ENCODE measurements at regions not wholly inside any gene's neighbourhood (a gene's known extent, or its start where the extent isn't known, plus 50 kb on each side); places are given as distances from the start of the nearest gene placed in this dataset.

DNA sequence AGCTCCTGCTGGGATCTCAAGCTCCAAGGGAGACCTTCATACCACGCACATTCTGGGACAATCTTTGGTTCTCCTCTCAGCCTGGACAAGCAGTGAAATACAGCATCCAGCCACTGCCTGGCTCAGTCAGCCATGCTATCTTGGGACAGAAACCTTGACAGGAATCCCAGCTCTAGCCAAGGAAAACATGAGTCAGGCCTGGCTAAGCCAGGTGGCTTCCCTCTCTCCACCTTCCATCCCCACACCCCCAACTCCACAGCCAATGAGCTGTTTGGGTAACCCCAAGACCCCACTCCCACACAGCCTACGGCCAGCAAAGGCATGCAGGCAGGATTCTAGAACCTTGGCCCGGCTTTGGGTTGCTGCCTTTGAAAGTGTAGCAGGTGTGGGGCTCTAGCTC lies 64.9 kb downstream of the MCFD2 start:
- no peak for DNase-seq

DNA sequence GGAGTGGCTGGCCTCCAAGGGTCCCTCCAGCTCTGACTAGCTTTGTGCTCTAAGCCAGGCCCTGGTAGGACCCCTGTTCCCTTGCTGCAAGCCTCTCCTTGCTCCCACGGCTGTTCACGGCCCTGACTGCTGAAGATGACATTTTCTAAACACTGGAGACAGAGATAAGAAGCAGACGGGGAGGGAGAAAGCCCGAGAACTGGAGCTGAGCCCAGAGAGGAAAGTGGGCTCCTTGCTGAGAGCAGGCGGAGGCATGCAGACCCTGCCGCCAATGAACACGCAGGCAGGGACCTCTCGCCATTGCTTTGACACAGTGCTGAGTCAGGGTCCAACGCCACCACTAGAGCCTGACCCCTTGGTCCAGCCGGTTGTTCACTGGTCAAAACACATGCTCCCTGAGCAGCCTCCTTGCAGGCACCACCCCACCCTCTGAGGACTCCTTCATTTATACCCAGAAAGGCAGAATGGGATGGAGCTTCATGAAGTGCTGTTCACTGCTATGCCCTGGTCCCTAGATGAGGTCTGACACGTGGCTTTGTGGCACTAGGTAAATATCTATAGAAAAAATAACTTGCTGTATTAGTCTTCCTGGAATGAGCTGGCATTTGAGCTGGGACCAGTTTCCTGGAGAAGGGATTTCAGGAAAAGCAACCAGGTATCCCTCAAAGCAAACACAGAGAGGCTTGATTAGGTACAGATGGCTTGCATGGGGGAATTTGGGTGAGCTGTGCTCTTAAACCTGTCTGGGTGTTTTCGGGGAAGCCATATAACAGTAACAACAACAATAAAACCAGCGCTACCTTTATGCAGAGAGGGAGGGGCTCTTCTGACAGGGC lies 65.7 kb downstream of the MCFD2 start:
- intact Hi-C loops (cut with DNase I): loop anchor here (5.0 kb wide), 1 partner anchor 38 kb away; no protein-coding TSS in a partner anchor
- peak; percentile 76 for DNase-seq

More for the DNA sequence above, 64.9 kb downstream of the MCFD2 start:
- peak; percentile 36 for ATAC-seq (ENCODE audit: poor library complexity)
- intact Hi-C loops (cut with DNase I): no loop called here

DNA sequence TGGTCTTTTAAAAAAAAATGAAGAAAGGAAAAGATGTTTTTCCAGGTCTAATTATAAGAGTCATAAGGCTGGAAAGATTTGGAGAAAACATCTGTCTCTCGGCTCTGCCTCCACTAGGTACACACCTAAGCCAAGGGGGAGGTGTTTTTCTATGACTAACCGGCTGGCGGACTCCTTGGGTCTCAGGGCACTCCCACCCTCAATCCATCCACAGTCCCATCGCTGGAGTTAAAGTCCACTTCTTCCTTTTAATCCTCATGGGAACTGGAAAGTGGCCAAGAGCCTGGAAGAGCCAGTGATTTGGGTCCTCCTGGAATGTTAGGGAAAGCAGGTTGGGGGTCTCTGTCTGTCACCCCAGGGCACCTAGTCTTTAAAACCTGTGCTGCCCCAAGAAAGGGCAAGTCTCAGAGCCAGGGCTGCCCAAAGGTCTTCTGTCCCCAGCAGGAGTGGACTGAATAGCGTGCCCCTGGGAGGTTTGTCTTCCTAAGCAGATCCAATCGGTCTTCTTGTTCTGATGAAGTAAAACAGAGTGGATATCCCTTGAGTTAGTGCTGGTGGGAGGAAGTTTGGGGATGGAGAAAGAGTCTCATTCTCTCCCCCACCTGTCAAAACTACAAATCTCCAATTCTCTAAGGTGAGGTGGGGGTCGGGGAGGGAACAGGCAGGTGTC lies 66.4 kb downstream of the MCFD2 start:
- DNase-seq: no peak
- intact Hi-C loops (cut with DNase I): loop anchor here (5.0 kb wide), 1 partner anchor 37 kb away; no protein-coding TSS in a partner anchor

More for the DNA sequence above, 65.7 kb downstream of the MCFD2 start:
- ATAC-seq (ENCODE audit: poor library complexity): peak; percentile 7

DNA sequence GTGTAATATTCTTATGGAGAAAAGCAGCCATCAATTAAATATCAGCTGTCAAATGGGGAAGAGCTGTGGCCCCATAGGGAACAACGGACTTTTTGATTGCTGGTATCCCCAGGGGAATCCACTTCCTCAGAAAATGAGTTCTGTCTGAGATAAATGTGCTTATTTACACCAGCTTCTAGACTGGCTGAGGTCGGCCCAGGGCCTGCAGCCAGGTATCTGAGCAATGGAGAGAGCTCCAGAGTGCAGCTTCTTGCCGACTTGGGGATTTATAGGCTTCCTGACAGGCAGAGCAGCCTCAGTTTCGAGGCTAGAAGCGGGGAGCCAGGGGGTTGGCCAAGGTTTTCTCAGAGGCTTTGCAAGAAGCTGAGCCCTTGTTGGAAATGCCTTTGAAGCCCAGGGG lies 67.2 kb downstream of the MCFD2 start:
- ATAC-seq (ENCODE audit: poor library complexity): no peak
- DNase-seq: no peak
- intact Hi-C loops (cut with DNase I): loop anchor here (5.0 kb wide), 1 partner anchor 36 kb away; no protein-coding TSS in a partner anchor

More for the DNA sequence above, 66.4 kb downstream of the MCFD2 start:
- ATAC-seq (ENCODE audit: poor library complexity): no peak

DNA sequence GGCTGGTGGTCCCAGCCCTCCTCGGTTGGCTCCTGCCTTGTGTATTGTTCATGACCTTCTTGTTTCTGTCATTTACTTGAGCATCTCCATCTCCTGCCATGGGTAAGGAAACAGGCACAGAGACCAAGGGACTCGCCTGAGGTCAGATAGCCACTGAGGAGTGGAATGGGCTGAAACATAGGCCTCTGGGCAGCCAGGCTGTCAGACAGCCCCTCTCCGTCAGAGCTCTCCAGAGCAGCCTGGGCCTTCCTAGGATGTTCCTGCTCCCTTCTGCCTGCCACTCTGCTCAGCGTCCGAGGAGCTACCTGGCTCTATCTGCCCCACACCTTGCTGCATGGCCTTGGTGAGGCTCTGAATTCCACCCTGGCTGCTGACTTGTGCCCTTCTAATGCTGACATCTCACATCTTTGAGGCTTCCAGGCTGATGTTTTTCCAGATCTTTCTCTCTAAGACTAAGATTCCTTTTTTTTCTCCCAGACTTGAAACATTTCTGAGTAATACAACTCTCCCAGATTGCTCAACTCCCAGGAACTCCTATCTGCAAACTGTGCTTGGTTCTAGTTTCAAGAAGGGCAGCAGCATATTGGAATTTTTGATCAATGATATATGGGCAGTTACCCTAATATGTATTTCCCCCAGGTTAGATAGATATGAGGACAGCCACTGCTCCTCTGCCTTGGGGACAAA lies 67.7 kb downstream of the MCFD2 start:
- no peak for DNase-seq
- peak; percentile 33 for ATAC-seq (ENCODE audit: poor library complexity)
- intact Hi-C loops (cut with DNase I): loop anchor here (5.0 kb wide), 1 partner anchor 36 kb away; no protein-coding TSS in a partner anchor

DNA sequence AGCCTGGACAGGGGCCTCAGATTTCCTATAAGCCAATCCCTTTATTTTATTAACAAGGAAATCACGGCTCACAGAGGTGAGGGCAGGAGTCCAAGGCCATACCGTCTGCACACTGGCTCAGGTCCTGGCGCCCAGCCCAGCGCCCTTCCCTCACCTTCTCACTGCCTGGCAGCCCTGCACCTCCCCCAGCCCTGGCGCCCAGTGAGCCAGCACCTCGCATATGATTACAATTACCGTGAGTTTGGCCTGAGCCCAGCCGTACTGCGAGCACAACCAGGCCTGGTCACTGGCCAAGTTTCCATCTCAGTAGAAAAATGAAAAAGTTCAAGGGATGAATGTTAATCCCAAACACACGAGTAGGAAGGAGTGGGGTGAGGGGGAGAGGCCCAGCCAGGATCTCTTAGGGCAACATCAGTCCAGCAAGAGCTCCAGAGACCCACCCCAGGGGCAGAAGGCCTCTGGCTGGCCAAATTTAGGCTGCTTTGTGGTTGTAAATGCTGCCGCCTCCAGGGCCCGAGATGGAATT lies 68.4 kb downstream of the MCFD2 start:
- ATAC-seq (ENCODE audit: poor library complexity): peak; percentile 85
- intact Hi-C loops (cut with DNase I): loop anchor here (5.0 kb wide), 1 partner anchor 35 kb away; no protein-coding TSS in a partner anchor
- DNase-seq: peak; percentile 95

DNA sequence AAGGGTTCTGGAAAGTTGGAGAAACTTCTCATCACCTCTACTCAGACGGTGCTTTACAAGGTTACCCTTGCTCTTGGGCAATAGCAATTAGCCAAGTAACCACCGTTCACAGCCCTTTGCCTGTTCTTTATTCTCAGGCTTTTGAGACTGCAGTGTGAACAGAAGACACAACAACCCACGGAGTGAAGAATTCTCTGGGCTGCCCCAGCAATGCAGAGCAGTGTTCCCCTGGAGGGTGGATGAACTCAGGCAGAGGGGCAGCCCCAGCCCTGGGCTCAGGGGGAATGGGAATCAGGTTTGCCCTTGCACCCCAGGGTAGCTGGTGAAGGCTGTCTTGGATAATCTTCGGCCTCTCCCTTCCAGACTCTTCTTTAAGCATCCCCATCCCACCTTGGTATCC lies 69.1 kb downstream of the MCFD2 start:
- intact Hi-C loops (cut with DNase I): loop anchor here (5.0 kb wide), 1 partner anchor 34 kb away; no protein-coding TSS in a partner anchor
- no peak for ATAC-seq (ENCODE audit: poor library complexity)
- DNase-seq: no peak

DNA sequence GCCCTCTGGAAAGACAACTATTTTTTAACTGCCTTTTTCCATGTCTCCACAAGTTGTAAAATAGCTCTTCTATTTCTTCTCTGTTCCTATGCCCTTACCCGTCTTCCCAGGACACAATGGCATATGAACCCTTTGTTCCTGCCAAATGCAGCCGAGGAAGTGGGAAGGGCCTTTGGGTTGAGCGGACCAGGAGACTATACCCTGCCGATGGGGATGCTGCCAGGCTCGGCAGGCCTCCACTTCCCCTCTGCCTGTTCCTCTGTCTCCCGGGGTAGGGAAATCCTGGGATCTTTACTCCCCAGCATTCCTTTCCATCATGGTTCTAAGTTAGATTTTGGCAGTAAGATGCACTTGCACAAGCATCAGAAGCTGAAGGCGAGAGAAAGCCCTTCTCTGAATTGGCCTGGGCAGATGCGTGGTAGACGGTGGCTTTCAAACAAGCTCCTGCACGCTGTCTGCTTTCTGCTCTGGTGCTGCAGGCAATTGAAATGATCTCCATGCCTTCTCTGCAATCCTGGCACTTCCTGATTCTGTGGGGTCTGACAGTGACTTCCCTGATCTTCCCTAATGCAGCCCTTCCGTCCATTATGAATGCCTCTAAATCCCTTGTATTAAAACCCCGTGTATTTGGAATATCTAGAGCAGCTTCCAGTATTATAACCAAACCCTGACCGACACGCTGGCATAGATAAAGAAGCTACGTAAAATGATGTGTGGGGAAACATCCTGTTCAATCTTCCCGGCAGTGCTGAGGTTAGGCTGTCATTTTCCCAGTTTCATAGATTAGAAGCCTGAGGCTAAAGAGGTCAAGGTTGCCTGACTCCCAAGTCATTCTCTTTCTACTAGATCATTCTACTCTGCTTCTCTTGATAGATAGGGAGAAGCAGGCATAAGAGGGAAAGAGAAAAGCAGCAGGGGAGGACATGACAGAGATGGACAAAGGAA lies 69.8 kb downstream of the MCFD2 start:
- intact Hi-C loops (cut with DNase I): loop anchor here (5.0 kb wide), 1 partner anchor 34 kb away; no protein-coding TSS in a partner anchor
- ATAC-seq (ENCODE audit: poor library complexity): no peak

DNA sequence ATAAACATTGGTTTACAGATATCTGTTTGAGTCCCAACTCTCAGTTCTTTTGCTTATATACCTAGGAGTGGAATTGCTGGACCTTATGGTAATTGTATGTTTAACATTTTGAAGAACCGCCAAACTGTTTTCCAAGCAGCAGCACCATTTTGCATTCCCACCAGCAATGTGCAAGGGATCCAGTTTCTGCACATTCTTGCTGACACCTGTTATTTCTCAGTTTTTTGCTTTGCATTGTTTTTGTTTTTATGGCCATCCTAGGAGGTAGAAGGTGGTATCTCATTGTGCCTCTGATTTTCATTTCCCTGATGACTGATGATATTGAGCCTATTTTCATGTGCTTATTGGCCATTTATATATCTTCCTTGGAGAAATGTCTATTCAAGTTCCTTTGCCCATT lies 71.2 kb downstream of the MCFD2 start:
- intact Hi-C loops (cut with DNase I): no loop called here
- no peak for DNase-seq
- ATAC-seq (ENCODE audit: poor library complexity): no peak

More for the DNA sequence above, 69.8 kb downstream of the MCFD2 start:
- no peak for DNase-seq

DNA sequence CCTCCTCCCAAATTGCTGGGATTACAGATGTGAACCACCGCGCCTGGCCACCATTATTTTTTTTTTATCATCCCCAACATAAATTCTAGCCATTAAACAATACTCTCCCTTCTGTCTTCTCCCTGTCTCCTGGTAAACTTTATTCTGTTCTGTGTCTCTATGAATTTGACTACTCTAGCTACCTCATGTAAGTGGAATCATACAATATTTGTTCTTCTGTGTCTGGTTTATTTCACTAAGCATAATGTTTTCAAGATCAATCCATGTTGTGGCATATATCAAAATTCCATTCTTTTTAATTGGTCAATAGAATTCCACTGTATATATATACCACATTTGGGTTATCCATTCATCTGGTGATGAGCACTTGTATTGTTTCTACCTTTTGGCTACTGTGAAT lies 71.6 kb downstream of the MCFD2 start:
- DNase-seq (no peak), ATAC-seq (ENCODE audit: poor library complexity) (no peak)
- intact Hi-C loops (cut with DNase I): no loop called here

DNA sequence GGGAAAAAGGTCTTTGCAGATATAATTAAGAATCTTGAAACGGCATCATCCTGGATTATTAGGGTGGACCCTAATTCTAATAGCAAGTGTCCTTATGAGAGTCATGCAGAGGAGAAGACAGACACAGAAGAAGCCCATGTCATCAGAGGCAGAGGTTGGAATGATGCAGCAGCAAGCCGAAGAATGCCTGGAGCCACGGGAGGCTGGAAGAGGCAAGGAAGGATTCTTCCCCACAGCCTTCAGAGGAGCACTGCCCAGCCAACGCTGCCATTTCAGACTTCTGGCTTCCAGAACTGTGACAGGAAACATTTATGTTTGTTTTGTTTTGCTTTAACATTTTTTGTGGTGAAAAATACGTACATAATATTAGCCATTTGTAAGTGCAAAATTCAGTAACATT lies 72.3 kb downstream of the MCFD2 start:
- intact Hi-C loops (cut with DNase I): no loop called here
- ATAC-seq (ENCODE audit: poor library complexity) (no peak), DNase-seq (no peak)

DNA sequence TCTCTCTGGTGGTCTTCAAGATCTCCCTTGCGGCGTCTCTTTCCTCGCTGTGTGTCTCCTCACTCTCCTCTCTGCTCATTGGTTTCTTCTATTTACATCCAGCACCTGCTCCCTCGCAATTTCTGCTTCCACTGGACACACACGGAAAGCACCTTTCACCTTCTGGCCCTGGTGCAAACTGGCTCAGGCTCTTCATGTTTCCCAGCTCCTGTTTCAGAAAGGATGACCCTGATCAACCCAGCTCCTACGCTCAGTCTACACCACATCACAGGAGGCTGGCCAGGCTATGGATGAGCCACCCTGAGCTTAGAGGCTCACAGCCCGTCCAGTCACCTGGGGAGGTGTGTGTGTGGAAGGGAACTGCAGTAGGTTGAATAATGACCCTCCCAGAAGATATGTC lies 72.7 kb downstream of the MCFD2 start:
- ATAC-seq (ENCODE audit: poor library complexity) (no peak), DNase-seq (no peak)
- intact Hi-C loops (cut with DNase I): no loop called here

DNA sequence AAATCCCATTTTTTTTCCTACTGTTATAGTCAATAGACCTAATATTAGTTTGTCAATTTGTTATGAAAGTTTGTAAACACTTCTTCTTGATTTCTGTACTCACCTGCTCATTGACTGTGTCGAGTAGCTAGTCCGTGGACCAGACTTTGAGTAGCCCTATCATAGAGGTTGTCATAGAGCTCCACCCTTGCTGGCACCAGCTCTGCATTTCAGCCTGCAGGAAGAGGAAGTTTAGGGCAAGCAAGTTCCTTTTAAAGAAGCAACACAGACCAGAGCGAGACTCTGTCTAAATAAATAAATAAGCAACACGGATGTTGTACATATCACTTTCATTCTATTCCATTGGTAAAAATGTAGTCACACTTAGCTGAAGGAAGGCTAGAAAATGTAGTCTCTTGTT lies 74.0 kb downstream of the MCFD2 start:
- peak; percentile 24 for ATAC-seq (ENCODE audit: poor library complexity)
- DNase-seq: no peak
- intact Hi-C loops (cut with DNase I): no loop called here

DNA sequence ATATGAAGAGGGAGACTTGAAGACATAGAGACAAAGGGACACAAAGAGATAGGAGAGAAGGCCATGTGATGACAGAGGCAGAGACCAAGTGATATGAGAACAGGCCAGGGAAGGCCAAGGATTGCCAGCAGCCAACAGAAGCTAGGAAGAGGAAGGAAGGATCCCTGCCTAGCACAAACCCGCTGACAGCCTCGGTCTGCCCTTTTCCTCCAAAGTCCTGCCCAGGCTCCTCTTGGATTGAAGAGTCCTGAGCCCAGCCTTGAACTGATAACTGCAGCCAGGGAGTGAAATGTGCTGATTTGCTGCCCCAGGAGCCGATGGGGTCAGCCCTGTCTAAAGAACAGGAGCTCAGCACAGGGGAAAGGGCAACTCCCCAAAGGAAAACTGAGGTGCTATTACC lies 76.6 kb downstream of the MCFD2 start:
- no peak for DNase-seq
- ATAC-seq (ENCODE audit: poor library complexity): no peak
- intact Hi-C loops (cut with DNase I): no loop called here

DNA sequence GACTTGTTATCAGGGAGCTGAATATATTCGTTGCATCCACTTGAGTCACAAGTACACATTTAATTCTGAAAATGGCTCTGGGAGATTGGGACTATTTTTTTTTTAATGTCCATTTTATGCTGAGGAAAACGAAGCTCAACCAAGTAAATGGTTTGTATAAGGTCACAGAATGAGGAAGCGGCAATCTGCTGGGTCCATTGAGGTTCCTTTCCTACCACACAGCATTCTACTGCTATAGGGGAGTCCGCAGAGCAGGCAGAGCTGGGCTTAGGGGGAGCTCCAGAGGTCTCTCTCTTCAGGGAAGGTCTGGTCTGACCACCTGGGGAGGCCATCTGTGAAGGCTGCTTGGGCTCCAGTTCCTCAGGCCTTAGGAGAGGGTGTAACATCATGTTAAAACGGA lies 77.9 kb downstream of the MCFD2 start:
- DNase-seq (no peak), ATAC-seq (ENCODE audit: poor library complexity) (no peak)
- intact Hi-C loops (cut with DNase I): no loop called here

DNA sequence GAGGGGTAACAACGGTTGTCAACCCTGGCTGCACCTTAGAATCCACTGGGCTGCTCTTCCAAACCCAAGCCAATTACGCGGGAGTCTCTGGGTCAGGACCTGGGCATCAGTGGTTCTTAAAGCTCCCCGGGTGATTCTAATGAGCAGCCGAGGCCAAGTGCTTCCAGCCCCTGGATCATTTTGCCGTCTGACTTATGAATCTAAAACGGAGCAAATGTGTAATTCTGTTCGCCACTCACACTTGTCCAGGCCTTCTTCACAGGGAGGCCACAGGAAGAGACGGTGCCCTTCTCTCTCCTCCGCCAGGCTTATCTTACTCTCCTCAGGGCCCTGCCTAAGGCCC lies 78.5 kb downstream of the MCFD2 start:
- no peak for DNase-seq
- intact Hi-C loops (cut with DNase I): no loop called here
- no peak for ATAC-seq (ENCODE audit: poor library complexity)

DNA sequence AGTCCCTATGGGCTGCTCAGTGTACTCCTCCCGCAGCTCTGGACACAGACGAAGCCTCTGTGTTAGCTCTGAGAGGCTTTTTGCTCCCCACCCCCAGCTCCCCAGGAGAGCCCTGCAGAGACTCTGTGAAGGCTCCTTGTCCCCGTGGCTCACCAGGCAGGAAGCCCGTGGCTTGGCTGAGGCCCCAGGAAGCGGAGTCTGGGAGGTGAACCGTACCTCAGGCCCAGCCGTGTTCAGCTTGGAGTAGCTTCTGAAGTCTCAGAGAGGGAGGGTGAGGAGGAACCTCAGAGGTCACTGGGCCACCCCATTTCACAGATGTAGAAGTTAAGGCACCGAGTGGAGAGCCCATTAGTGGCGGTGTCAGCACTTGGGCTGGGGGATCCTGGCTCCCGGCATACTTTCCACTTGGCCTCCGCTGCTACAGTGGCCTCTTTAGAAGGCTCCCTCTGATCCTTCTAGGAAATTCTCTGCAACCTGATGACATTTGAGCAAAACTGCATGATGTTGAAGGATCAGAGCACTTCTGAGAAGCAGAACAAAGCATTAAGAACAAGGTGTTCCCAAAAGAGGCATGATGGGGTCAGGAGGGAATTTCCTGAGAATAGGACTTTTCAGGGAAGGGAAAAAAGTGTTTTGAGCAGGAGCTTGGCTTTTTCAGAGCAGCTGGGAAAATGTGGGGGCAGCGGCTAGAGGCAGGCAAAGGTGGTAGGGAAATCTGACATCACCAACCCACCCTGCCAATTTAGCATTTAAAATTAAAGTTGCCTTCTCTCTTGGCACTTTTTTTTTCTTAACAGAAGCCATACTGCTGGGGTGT lies 79.1 kb downstream of the MCFD2 start:
- intact Hi-C loops (cut with DNase I): no loop called here
- DNase-seq: no peak
- ATAC-seq (ENCODE audit: poor library complexity): no peak
